Thyroid gland (tissue), 4 donors: ENCODE measurements at regions not wholly inside any gene's neighbourhood (a gene's known extent, or its start where the extent isn't known, plus 50 kb on each side); places are given as distances from the start of the nearest gene placed in this dataset. TPM values are rescaled to one million over a fixed set of nuclear protein-coding genes. Genes with fewer than 3 reads are reported as not detected.

ENCODE experiments used
- DNase-seq, 2 donors: peaks; one replicate each; pipeline ENCODE4 v3.0.0-alpha.2; 2019
- H3K27ac ChIP-seq, 3 donors: fragments of 200-600 bp; sonication (generic); 1 replicate in 2 of 3; 2 replicates in 1 of 3; pipeline ENCODE4 v1.5.1; 2016 to 2019; ENCODE audit warnings: mild to moderate bottlenecking in 1 of 3, moderate library complexity in 1 of 3
- H3K27me3 ChIP-seq: fragments of 200-600 bp; sonication (generic); one replicate; pipeline ENCODE4 v1.5.1; 2019
- H3K36me3 ChIP-seq, 2 donors: fragments of 200-600 bp; sonication (generic); one replicate each; pipeline ENCODE4 v1.5.1; 2016 to 2019
- H3K4me1 ChIP-seq, 2 donors: fragments of 200-600 bp; sonication (generic); one replicate each; pipeline ENCODE4 v1.5.1; 2017 to 2019
- H3K4me3 ChIP-seq, 3 donors: fragments of 200-600 bp; sonication (generic); replicated peaks in 1 of 3; 1 replicate in 2 of 3; 2 replicates in 1 of 3; pipeline ENCODE4 v1.5.1; 2016; ENCODE audit warnings: mild to moderate bottlenecking in 1 of 3
- H3K9me3 ChIP-seq: fragments of 200-600 bp; sonication (generic); one replicate; pipeline ENCODE4 v1.5.1; 2017
- POLR2A ChIP-seq, 2 donors: fragments of 450-650 bp; IDR thresholded peaks; one replicate each; pipeline ENCODE4 v1.6.1; 2017; ENCODE audit warnings: antibody characterized with exemption in 2 of 2, mild to moderate bottlenecking in 2 of 2, moderate library complexity in 1 of 2
- WGBS, 2 donors: methylation state at CpG; one replicate each; pipeline ENCODE4 v1.1.5; 2017; 5-methylcytosine and 5-hydroxymethylcytosine counted together
- intact Hi-C: fragments of 100-400 bp; cut with DNase I; formaldehyde crosslinking; loops from one replicate; pipeline ENCODE4 v1.15.1; 2023
- small RNA-seq: library from RNA; depleted of rRNA; stranded (forward); fragments of <200 nt; gene quantifications from one replicate; pipeline ENCODE3, GENCODE V24; 2016
- TF ChIP-seq, protein P1 (sequence below), 6 experiments: fragments of 200-600 bp in 3 of 6; fragments of 450-650 bp in 3 of 6; sonication (generic) in 3 of 6; IDR thresholded peaks; one replicate each; pipeline ENCODE4 v1.5.1; 2016 to 2019; ENCODE audit warnings: antibody characterized with exemption in 6 of 6, mild to moderate bottlenecking in 2 of 6, inconsistent platforms in 1 of 6, moderate library complexity in 1 of 6

GRCh38 chr4:8938137-8938536 lies 66.5 kb upstream of the HMX1 start:
- intact Hi-C loops = no loop called here
- WGBS, 2 donors = 91 to 92% methylated on average over 8 of the region's 8 CpGs
- Histone ChIP-seq H3K36me3 (no peaks in the 10 kb centered on the region), H3K27ac (no peak overlapping the region), H3K9me3 (no peaks in the 10 kb centered on the region), H3K4me1 (no peaks in the 10 kb centered on the region), H3K4me3 (no peak overlapping the region), H3K27me3 (no peaks in the 10 kb centered on the region)
- no peak for DNase-seq
- no peak for TF ChIP-seq POLR2A (IDR thresholded peaks at IDR 0.05)

- no peaks in the 10 kb centered on the region for H3K9me3 ChIP-seq
- H3K27me3 ChIP-seq = no peaks in the 10 kb centered on the region
- TF ChIP-seq POLR2A (IDR thresholded peaks at IDR 0.05) = no peak
- TF ChIP-seq, protein P1, sequence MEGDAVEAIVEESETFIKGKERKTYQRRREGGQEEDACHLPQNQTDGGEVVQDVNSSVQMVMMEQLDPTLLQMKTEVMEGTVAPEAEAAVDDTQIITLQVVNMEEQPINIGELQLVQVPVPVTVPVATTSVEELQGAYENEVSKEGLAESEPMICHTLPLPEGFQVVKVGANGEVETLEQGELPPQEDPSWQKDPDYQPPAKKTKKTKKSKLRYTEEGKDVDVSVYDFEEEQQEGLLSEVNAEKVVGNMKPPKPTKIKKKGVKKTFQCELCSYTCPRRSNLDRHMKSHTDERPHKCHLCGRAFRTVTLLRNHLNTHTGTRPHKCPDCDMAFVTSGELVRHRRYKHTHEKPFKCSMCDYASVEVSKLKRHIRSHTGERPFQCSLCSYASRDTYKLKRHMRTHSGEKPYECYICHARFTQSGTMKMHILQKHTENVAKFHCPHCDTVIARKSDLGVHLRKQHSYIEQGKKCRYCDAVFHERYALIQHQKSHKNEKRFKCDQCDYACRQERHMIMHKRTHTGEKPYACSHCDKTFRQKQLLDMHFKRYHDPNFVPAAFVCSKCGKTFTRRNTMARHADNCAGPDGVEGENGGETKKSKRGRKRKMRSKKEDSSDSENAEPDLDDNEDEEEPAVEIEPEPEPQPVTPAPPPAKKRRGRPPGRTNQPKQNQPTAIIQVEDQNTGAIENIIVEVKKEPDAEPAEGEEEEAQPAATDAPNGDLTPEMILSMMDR (IDR thresholded peaks at IDR 0.05) = no peak
- 80 to 89% methylated on average over 1 of the region's 1 CpG for WGBS, 2 donors
- H3K4me1 ChIP-seq = no peaks in the 10 kb centered on the region
- H3K36me3 ChIP-seq = no peaks in the 10 kb centered on the region
- H3K4me3 ChIP-seq = no peak overlapping the region
- no peak for DNase-seq
- no peak overlapping the region for H3K27ac ChIP-seq
- intact Hi-C loops = no loop called here
Observed at GRCh38 chr4:8932884-8933283, 61.2 kb upstream of the HMX1 start.

DNA sequence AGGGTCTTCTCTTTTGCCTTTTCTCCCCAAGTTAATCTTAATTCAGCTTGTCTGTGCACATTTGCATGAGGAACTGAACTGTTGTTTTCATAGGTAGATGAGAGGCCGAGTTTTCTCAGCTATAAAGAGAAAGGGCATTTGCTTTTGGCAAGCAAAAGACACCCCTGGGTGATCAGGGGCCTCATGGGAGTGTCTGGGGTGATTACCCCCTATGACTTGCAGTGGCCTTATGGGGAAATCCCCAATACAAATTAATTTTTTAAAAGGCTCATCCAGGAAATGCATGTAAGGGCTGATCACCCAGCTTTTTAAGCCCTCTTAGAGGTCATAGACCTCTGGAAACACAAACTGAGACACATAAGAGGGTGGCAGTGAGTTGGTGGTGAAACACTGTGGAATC lies 56.4 kb upstream of the HMX1 start:
- 30 to 35% methylated on average over 1 of the region's 1 CpG for WGBS, 2 donors
- intact Hi-C loops = no loop called here
- Histone ChIP-seq H3K4me1 (no peaks in the 10 kb centered on the region), H3K27ac (no peak overlapping the region), H3K36me3 (no peaks in the 10 kb centered on the region), H3K27me3 (no peaks in the 10 kb centered on the region), H3K9me3 (no peaks in the 10 kb centered on the region), H3K4me3 (no peak overlapping the region)
- no peak for DNase-seq
- no peak for TF ChIP-seq POLR2A (IDR thresholded peaks at IDR 0.05)
- TF ChIP-seq, protein P1 (IDR thresholded peaks at IDR 0.05) = no peak

DNA sequence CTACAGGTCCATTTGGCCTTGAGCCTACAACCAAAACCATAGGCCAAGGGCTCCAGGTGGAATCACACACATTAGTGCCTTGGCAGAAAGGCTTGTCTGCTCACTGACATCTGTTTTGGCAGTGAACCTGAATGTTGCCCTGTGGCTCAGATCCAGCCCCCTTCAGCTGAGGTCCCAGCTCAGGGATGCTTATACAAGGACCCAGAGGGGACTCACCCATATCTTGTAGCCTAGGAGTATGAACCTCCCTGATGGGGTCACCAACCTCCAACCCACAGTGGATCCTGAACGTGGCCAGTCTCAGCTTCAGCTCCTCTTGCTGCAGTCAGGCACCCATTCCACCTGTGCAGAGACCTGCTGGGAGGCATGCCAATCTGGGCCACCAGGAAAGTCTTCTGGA lies 50.8 kb upstream of the HMX1 start:
- no peaks in the 10 kb centered on the region for H3K9me3 ChIP-seq
- no peak overlapping the region for H3K27ac ChIP-seq
- H3K27me3 ChIP-seq = no peaks in the 10 kb centered on the region
- intact Hi-C loops = no loop called here
- WGBS, 2 donors = 29% methylated on average over 1 of the region's 1 CpG; no CpG with 5 or more reads in 1 of the 2 donors
- no peak for DNase-seq
- TF ChIP-seq, protein P1 (IDR thresholded peaks at IDR 0.05) = no peak
- TF ChIP-seq POLR2A (IDR thresholded peaks at IDR 0.05) = no peak
- H3K4me1 ChIP-seq = no peaks in the 10 kb centered on the region
- no peaks in the 10 kb centered on the region for H3K36me3 ChIP-seq
- no peak overlapping the region for H3K4me3 ChIP-seq

GRCh38 chr4:8921465-8921864 lies 49.8 kb upstream of the HMX1 start:
- Histone ChIP-seq H3K9me3 (no peaks in the 10 kb centered on the region), H3K27ac (no peak overlapping the region), H3K27me3 (no peaks in the 10 kb centered on the region), H3K4me3 (no peak overlapping the region), H3K36me3 (no peaks in the 10 kb centered on the region), H3K4me1 (no peaks in the 10 kb centered on the region)
- intact Hi-C loops = no loop called here
- WGBS, 2 donors = 70 to 83% methylated on average over 3 of the region's 3 CpGs
- TF ChIP-seq, protein P1 (IDR thresholded peaks at IDR 0.05) = no peak
- TF ChIP-seq POLR2A (IDR thresholded peaks at IDR 0.05) = no peak
- DNase-seq = no peak

Small RNAs in the stretch of these regions (small RNA-seq; reads per million reads assigned to genes)
- not detected for gene SNRPCP16
